Nephron progenitor cell (in vitro differentiated cells): ENCODE measurements at regions not wholly inside any gene's neighbourhood (a gene's known extent, or its start where the extent isn't known, plus 50 kb on each side); places are given as distances from the start of the nearest gene placed in this dataset.
A peak's percentile ranks its signal among the peaks of the same experiment; 100 is the strongest.

Experiments used
- DNase-seq: peaks from one replicate; pipeline ENCODE4 v3.0.0; 2021
- H3K27ac Mint-ChIP-seq: 2 replicates; pipeline ENCODE4 v1.8.0; 2021; ENCODE audit warnings: mild to moderate bottlenecking, moderate library complexity, mixed read lengths
- H3K27me3 Mint-ChIP-seq: 2 replicates; pipeline ENCODE4 v1.8.0; 2021; ENCODE audit warnings: mild to moderate bottlenecking, low read depth, mixed read lengths; ENCODE audit not compliant: poor library complexity
- H3K36me3 Mint-ChIP-seq: 2 replicates; pipeline ENCODE4 v1.8.0; 2021; ENCODE audit warnings: low read depth, mixed read lengths
- H3K4me1 Mint-ChIP-seq: 2 replicates; pipeline ENCODE4 v1.8.0; 2021; ENCODE audit warnings: mixed read lengths
- H3K4me3 Mint-ChIP-seq: 2 replicates; pipeline ENCODE4 v1.8.0; 2021; ENCODE audit warnings: mild to moderate bottlenecking, moderate library complexity, mixed read lengths
- H3K9me3 Mint-ChIP-seq: 2 replicates; pipeline ENCODE4 v1.8.0; 2021; ENCODE audit warnings: mild to moderate bottlenecking, moderate library complexity, mixed read lengths
- CTCF ChIP-seq: fragments of 200-600 bp; sonication (generic); IDR thresholded peaks from 2 replicates; pipeline ENCODE4 v1.5.0; 2021; ENCODE audit warnings: antibody characterized with exemption

- Mint-ChIP-seq H3K27ac (no peak overlapping the region), H3K27me3 (peaks cover 7% of the 10 kb centered on the region), H3K4me1 (no peaks in the 10 kb centered on the region), H3K4me3 (no peak overlapping the region), H3K9me3 (no peaks in the 10 kb centered on the region), H3K36me3 (no peaks in the 10 kb centered on the region)
- TF ChIP-seq CTCF, result no peak
- DNase-seq, result no peak
Measured at GRCh38 chr3:69524816-69525215, 138.9 kb upstream of the FRMD4B start.

GRCh38 chr3:69521286-69521685, 135.4 kb upstream of the FRMD4B start:
- no peak overlapping the region for H3K27ac Mint-ChIP-seq
- no peak for TF ChIP-seq CTCF
- H3K9me3 Mint-ChIP-seq, result no peaks in the 10 kb centered on the region
- no peaks in the 10 kb centered on the region for H3K4me1 Mint-ChIP-seq
- no peaks in the 10 kb centered on the region for H3K36me3 Mint-ChIP-seq
- H3K4me3 Mint-ChIP-seq, result no peak overlapping the region
- no peak for DNase-seq
- H3K27me3 Mint-ChIP-seq, result peaks cover 10% of the 10 kb centered on the region

GRCh38 chr3:69511361-69511760, 125.5 kb upstream of the FRMD4B start:
- no peaks in the 10 kb centered on the region for H3K36me3 Mint-ChIP-seq
- TF ChIP-seq CTCF, result no peak
- H3K27me3 Mint-ChIP-seq, result no peaks in the 10 kb centered on the region

GRCh38 chr3:69510481-69511030, 124.7 kb upstream of the FRMD4B start:
- no peak for DNase-seq
- peaks cover 30% of the 10 kb centered on the region for H3K9me3 Mint-ChIP-seq
- H3K36me3 Mint-ChIP-seq, result no peaks in the 10 kb centered on the region
- TF ChIP-seq CTCF, result no peak
- H3K4me3 Mint-ChIP-seq, result no peak overlapping the region
- H3K4me1 Mint-ChIP-seq, result peaks cover 5% of the 10 kb centered on the region
- no peak overlapping the region for H3K27ac Mint-ChIP-seq
- no peaks in the 10 kb centered on the region for H3K27me3 Mint-ChIP-seq

More at GRCh38 chr3:69511361-69511760, 125.5 kb upstream of the FRMD4B start:
- H3K4me1 Mint-ChIP-seq, result no peaks in the 10 kb centered on the region
- no peak overlapping the region for H3K27ac Mint-ChIP-seq
- no peak for DNase-seq
- H3K4me3 Mint-ChIP-seq, result no peak overlapping the region
- H3K9me3 Mint-ChIP-seq, result peaks cover 30% of the 10 kb centered on the region

- Mint-ChIP-seq H3K4me3 (no peak overlapping the region), H3K9me3 (peaks cover 23% of the 10 kb centered on the region), H3K36me3 (no peaks in the 10 kb centered on the region), H3K4me1 (peaks cover 5% of the 10 kb centered on the region), H3K27ac (no peak overlapping the region), H3K27me3 (no peaks in the 10 kb centered on the region)
- DNase-seq, result no peak
- no peak for TF ChIP-seq CTCF
Measured at GRCh38 chr3:69509288-69509687, 123.4 kb upstream of the FRMD4B start.

- no peak for TF ChIP-seq CTCF
- peaks cover 4% of the 10 kb centered on the region for H3K9me3 Mint-ChIP-seq
- no peaks in the 10 kb centered on the region for H3K36me3 Mint-ChIP-seq
- DNase-seq, result no peak
- H3K27me3 Mint-ChIP-seq, result no peaks in the 10 kb centered on the region
- peak overlapping the region; percentile 88 for H3K27ac Mint-ChIP-seq
- peaks cover 5% of the 10 kb centered on the region for H3K4me1 Mint-ChIP-seq
- no peak overlapping the region for H3K4me3 Mint-ChIP-seq
Measured at GRCh38 chr3:69505770-69506407, 120.0 kb upstream of the FRMD4B start.
